Adrenal gland (tissue), 5 donors: ENCODE measurements at regions not wholly inside any gene's neighbourhood (a gene's known extent, or its start where the extent isn't known, plus 50 kb on each side); places are given as distances from the start of the nearest gene placed in this dataset.

Experiments used
- POLR2A ChIP-seq, 2 donors: fragments of 450-650 bp; IDR thresholded peaks; one replicate each; pipeline ENCODE4 v1.6.1; 2017; ENCODE audit warnings: antibody characterized with exemption in 2 of 2, mild to moderate bottlenecking in 2 of 2, moderate library complexity in 1 of 2
- TF ChIP-seq, protein P1 (sequence below), 6 experiments: fragments of 450-650 bp in 4 of 6; fragments of 200-600 bp in 2 of 6; sonication (generic) in 1 of 6; IDR thresholded peaks; 1 replicate in 5 of 6; 2 replicates in 1 of 6; pipeline versions ENCODE4 v1.5.1 to v1.8.0; 2016 to 2021; ENCODE audit warnings: antibody characterized with exemption in 6 of 6, mild to moderate bottlenecking in 2 of 6, moderate library complexity in 1 of 6
- donor health status: DM: no; HTN: no; CAD: no.

DNA sequence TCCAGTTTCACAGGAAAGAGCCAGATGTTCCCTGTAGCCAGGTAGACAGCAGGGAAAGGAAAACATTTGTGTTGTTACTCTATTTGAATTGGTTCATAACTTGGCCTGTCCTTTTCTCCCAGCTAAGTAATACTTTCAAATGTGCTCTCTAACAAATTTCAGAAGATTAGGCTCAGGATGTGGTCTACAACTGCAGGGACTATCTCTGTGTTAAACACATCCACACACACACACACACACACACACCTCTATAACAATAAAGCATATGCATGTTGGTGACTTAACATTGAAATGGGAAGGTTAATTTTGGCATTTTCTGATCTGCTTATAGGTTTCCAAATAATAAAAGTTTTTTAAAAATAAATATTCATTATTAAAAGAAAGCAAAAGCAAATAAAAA is 316.0 kb upstream of the ARGLU1 start:
- TF ChIP-seq, protein P1, sequence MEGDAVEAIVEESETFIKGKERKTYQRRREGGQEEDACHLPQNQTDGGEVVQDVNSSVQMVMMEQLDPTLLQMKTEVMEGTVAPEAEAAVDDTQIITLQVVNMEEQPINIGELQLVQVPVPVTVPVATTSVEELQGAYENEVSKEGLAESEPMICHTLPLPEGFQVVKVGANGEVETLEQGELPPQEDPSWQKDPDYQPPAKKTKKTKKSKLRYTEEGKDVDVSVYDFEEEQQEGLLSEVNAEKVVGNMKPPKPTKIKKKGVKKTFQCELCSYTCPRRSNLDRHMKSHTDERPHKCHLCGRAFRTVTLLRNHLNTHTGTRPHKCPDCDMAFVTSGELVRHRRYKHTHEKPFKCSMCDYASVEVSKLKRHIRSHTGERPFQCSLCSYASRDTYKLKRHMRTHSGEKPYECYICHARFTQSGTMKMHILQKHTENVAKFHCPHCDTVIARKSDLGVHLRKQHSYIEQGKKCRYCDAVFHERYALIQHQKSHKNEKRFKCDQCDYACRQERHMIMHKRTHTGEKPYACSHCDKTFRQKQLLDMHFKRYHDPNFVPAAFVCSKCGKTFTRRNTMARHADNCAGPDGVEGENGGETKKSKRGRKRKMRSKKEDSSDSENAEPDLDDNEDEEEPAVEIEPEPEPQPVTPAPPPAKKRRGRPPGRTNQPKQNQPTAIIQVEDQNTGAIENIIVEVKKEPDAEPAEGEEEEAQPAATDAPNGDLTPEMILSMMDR (IDR thresholded peaks at IDR 0.05), result no peak
- no peak for TF ChIP-seq POLR2A (IDR thresholded peaks at IDR 0.05)
